Astrocyte of the cerebellum (primary cell): ENCODE measurements at regions not wholly inside any gene's neighbourhood (a gene's known extent, or its start where the extent isn't known, plus 50 kb on each side); places are given as distances from the start of the nearest gene placed in this dataset.

Source experiments
- DNase-seq: peaks from one replicate; pipeline ENCODE4 v3.0.0-alpha.2; 2011; ENCODE audit warnings: low read depth
- H3K4me3 ChIP-seq: 2 replicates; pipeline ENCODE4 v1.5.1; 2011; ENCODE audit warnings: mild to moderate bottlenecking, low read depth, low read length, moderate library complexity
- CTCF ChIP-seq: IDR thresholded peaks from 2 replicates; pipeline ENCODE4 v1.5.1; 2012; ENCODE audit warnings: low read length, low read depth, moderate library complexity, mild to moderate bottlenecking; ENCODE audit errors: missing control alignments
- in situ Hi-C: cut with HindIII; loops from 2 replicates; pipeline ENCODE4 v1.10.0; 2017; ENCODE audit warnings: low sequenced_read_pairs

DNA sequence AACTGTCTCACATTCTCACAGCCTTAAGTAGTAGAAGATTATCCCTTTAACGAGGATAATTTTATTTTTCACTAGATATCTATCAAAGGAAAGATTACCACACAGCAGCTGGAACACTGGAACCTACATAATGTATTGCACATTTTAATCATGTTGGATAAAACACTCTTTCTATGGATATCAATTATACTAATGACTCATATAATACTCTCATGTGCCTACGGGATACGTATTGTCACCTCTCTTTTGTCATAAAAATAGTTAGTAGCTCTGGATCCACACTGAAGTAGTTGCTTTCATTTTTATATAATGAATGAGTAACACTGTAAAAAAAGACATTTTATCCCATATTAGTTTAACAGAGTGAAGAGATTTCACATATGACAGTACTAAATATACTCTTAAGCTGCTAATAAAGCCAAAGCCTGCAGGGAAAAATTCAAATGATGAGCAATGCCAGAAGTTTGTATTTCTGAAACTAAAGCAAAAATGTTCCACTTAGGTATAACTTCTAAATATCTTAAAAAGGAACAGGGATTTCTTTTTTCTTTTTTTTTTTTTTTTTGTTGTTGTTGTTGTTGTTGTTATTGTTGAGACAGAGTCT, 408.7 kb upstream of the PKN2 start:
- DNase-seq, result no peak
- in situ Hi-C loops, result no loop called here
- no peak for TF ChIP-seq CTCF
- H3K4me3 ChIP-seq, result no peak overlapping the region

DNA sequence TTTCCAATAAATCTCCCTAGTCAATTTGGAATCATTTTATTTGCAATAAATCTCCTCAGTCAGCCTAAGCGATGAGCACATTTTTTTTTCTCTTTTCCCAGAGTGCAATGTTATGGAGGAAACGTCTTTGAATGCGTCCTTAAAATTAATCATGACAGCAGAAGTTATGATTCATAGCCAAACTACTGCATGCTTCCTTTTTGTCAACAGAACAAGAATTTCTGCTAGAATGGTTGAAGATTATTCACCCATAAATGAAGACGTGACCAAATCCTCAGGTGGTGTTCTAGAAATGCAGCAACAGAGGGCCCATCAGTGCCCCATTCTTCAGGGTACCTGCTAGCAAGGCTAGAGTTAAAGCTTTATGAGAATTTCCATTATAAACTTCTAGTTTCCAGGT, 407.9 kb upstream of the PKN2 start:
- H3K4me3 ChIP-seq, result no peak overlapping the region
- in situ Hi-C loops, result no loop called here
- peak; percentile 2 for DNase-seq
- TF ChIP-seq CTCF, result no peak

DNA sequence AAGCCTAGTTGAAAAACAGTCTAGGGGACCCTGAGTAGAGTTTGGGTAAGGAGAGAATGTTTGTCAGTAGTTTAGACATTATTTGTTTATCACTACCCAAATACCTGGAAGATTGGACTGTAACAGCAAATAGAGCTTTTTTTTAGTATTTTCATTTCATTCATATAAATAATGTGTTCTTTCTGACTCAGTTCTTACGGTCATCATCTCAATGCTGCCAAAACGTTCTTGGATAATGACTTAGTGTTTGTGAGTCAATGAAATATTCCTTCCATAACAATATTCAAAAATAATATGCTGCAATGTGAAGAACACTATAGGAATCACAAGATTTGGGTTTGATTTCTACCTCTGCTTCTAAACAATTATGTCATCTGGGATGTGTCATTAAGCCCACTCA, 400.0 kb upstream of the PKN2 start:
- no peak for TF ChIP-seq CTCF
- no peak for DNase-seq
- in situ Hi-C loops, result no loop called here
- H3K4me3 ChIP-seq, result no peak overlapping the region

- no peak for TF ChIP-seq CTCF
- in situ Hi-C loops, result no loop called here
- no peak for DNase-seq
- no peak overlapping the region for H3K4me3 ChIP-seq
Observed at GRCh38 chr1:88284666-88285366, 399.3 kb upstream of the PKN2 start.

DNA sequence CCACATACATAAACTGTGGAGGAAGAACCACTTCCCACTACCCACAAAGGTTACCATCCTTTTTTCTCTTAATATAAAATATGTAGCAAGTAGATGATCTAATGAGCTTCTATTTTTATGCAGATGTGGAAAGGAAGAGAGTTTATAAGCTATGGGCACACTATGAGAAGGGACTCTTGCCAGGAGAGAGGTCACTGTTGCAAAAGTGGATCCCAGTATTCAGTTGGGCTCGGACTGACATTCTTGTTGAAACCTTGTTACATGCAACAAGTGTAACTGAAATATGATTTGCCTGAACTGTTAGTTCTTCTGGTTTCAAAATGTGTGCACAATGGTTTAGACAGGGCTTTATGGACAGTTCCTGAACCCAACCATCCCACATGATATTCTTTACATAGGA, 397.4 kb upstream of the PKN2 start:
- in situ Hi-C loops, result no loop called here
- H3K4me3 ChIP-seq, result no peak overlapping the region
- no peak for TF ChIP-seq CTCF
- no peak for DNase-seq

DNA sequence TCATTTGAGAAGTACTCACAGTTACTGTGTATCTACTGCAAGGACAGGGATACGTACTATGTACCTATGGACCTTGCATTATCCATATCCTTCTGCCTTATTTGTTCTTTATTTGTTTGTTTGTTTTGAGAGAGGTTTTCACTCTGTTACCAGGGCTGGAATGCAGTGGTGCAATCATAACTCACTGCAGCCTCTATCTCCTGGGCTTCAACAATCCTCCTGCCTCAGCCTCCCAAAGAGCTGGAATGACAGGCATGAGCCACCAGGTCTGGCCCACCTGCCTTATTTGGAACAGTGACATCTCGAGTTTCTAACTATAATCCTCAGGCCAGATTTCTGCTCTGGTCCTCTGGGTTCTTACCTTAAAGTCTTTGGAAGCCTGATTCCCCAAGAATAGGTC, 395.5 kb upstream of the PKN2 start:
- in situ Hi-C loops, result no loop called here
- H3K4me3 ChIP-seq, result no peak overlapping the region
- DNase-seq, result no peak
- no peak for TF ChIP-seq CTCF
